KMS-11 (cell line): ENCODE measurements at regions not wholly inside any gene's neighbourhood (a gene's known extent, or its start where the extent isn't known, plus 50 kb on each side); places are given as distances from the start of the nearest gene placed in this dataset.

Source experiments
- H2AFZ ChIP-seq: fragments of 200-600 bp; sonication (generic); 2 replicates; pipeline ENCODE4 v1.6.1; 2016; ENCODE audit warnings: antibody characterized with exemption, mixed run types, low read depth
- H3K27ac ChIP-seq: fragments of 200-600 bp; sonication (generic); 2 replicates; pipeline ENCODE4 v1.6.1; 2016; ENCODE audit warnings: mild to moderate bottlenecking, mixed run types
- H3K27me3 ChIP-seq: fragments of 200-600 bp; sonication (generic); 2 replicates; pipeline ENCODE4 v1.6.1; 2017; ENCODE audit warnings: mild to moderate bottlenecking, low read depth, mixed run types, moderate library complexity; ENCODE audit not compliant: insufficient read depth
- H3K36me3 ChIP-seq: fragments of 200-600 bp; sonication (generic); 2 replicates; pipeline ENCODE4 v1.6.1; 2017; ENCODE audit warnings: mild to moderate bottlenecking, mixed run types; ENCODE audit not compliant: insufficient read depth
- H3K4me1 ChIP-seq: fragments of 200-600 bp; sonication (generic); 2 replicates; pipeline ENCODE4 v1.6.1; 2016; ENCODE audit warnings: mild to moderate bottlenecking, low read depth, mixed run types; ENCODE audit not compliant: poor library complexity, severe bottlenecking
- H3K4me2 ChIP-seq: fragments of 200-600 bp; sonication (generic); 2 replicates; pipeline ENCODE4 v1.7.0; 2016; ENCODE audit warnings: mild to moderate bottlenecking, mixed run types
- H3K4me3 ChIP-seq: fragments of 200-600 bp; sonication (generic); IDR thresholded peaks from 2 replicates; pipeline ENCODE4 v1.6.1; 2017; ENCODE audit warnings: low read depth, low read length, mixed read lengths; ENCODE audit not compliant: insufficient read depth
- H3K79me2 ChIP-seq: fragments of 200-600 bp; sonication (generic); 2 replicates; pipeline ENCODE4 v1.6.1; 2016; ENCODE audit warnings: low read depth, mixed run types; ENCODE audit not compliant: insufficient read depth
- H3K9ac ChIP-seq: fragments of 200-600 bp; sonication (generic); 2 replicates; pipeline ENCODE4 v1.6.1; 2016; ENCODE audit warnings: mild to moderate bottlenecking, mixed run types
- H4K20me1 ChIP-seq: fragments of 200-600 bp; sonication (generic); 2 replicates; pipeline ENCODE4 v1.6.1; 2016; ENCODE audit warnings: mild to moderate bottlenecking, mixed run types; ENCODE audit not compliant: insufficient read depth
- CTCF ChIP-seq: fragments of 200-600 bp; sonication (generic); conservative IDR thresholded peaks from 2 replicates; pipeline ENCODE4 v1.6.1; 2017; ENCODE audit warnings: low read depth, mild to moderate bottlenecking, antibody characterized with exemption, low read length, moderate library complexity, mixed read lengths

DNA sequence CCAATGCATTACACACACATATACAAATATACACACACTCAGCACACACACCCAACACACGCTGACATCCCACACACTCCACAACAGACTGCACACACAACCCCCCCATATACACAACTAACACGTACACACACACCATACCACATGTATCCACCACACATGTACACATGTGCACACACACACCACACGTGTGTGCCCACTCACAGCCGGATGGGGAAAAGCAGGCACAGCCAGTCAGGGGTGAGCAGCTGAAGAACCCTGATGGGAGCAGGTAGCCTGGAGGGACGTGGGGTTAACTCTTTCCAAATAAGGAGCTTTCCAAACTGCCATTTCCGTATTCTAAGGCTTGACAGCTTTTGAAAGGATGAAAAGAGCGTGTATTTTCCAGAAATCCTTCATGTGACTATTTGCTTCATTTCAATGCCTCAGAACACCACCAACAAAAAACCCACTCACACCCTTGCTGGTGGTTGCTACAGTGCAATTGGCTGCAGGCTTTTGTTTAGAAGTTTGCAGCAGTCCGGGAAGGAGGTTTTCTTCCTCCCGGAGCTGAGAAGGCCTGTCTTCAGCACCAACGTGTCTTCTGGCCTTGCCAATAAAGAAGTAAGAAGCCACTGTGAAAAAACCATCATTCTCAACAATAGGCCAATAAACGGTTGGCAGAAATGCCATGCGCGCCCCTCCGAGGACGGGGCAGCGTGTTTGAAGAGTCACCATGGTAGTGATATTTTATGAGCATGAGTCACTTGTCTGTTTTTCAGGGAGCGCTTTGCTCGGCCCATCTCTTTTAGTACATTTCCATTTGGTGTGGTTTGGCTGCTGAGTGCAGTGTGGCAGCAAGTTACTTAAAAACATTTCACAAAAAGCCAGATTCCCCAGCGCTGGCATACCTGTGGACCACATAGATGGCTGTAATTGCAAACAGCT, 131.3 kb upstream of the GMDS start:
- Histone ChIP-seq H3K4me3 (no peak overlapping the region), H3K4me1 (no peaks in the 10 kb centered on the region), H3K36me3 (no peaks in the 10 kb centered on the region), H4K20me1 (no peaks in the 10 kb centered on the region), H2AFZ (no peak overlapping the region), H3K27me3 (no peaks in the 10 kb centered on the region), H3K9ac (no peak overlapping the region), H3K79me2 (no peaks in the 10 kb centered on the region), H3K4me2 (no peak overlapping the region), H3K27ac (no peak overlapping the region)
- TF ChIP-seq CTCF, result no peak

DNA sequence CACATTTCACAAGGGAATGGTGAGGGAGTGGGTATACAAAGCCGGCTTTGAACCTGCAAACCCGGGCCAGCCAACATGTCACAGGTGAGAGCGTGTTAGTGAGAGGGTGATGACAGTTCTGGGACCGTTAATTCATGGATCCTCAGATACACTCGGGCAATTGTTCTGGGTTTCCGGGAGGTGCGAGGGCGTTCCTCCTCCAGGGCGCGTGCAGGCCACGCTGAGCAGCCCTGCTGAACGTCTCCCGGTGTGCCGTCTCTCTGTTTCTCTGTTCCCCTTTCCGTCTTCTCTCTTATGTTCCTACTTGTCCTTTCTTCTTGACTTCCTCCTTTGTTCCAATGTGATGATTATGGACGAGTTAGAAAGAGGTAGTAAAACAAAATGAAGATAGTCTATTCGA, 130.0 kb upstream of the GMDS start:
- no peak for TF ChIP-seq CTCF

DNA sequence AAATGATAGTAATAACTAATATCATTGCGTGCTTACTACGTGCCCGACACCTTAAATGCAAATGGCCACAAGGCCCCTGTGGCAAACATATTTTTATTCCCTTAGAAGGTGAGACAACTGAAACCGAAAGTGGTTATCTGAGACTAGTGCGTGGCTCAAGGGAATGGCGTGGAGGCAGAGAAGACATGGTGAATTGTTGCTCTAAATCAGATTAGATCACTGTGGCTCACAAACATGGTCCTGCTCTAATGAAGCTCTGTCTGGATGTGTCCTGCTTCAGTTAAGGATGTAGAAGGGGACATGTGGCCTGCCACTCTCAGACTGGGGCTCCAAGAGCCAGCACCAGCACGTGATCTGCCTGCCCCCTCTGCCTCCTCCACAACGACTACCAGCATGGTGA, 124.2 kb upstream of the GMDS start:
- TF ChIP-seq CTCF, result no peak
- Histone ChIP-seq H3K79me2 (no peaks in the 10 kb centered on the region), H2AFZ (no peak overlapping the region), H4K20me1 (no peaks in the 10 kb centered on the region), H3K4me3 (no peak overlapping the region), H3K27ac (no peak overlapping the region), H3K27me3 (no peaks in the 10 kb centered on the region), H3K36me3 (no peaks in the 10 kb centered on the region), H3K9ac (no peak overlapping the region), H3K4me2 (no peak overlapping the region), H3K4me1 (no peaks in the 10 kb centered on the region)

More for the DNA sequence above, 130.0 kb upstream of the GMDS start:
- Histone ChIP-seq H3K9ac (no peak overlapping the region), H2AFZ (no peak overlapping the region), H3K4me3 (no peak overlapping the region), H3K4me2 (no peak overlapping the region), H3K79me2 (no peaks in the 10 kb centered on the region), H4K20me1 (no peaks in the 10 kb centered on the region), H3K4me1 (no peaks in the 10 kb centered on the region), H3K27me3 (no peaks in the 10 kb centered on the region), H3K36me3 (no peaks in the 10 kb centered on the region), H3K27ac (no peak overlapping the region)

GRCh38 chr6:2363211-2363610, 117.8 kb upstream of the GMDS start:
- no peaks in the 10 kb centered on the region for H3K4me1 ChIP-seq
- no peak overlapping the region for H2AFZ ChIP-seq
- no peak for TF ChIP-seq CTCF
- no peak overlapping the region for H3K4me2 ChIP-seq
- H3K27ac ChIP-seq, result no peak overlapping the region
- H3K79me2 ChIP-seq, result no peaks in the 10 kb centered on the region
- H3K27me3 ChIP-seq, result no peaks in the 10 kb centered on the region
- H3K9ac ChIP-seq, result no peak overlapping the region
- no peaks in the 10 kb centered on the region for H4K20me1 ChIP-seq
- H3K36me3 ChIP-seq, result no peaks in the 10 kb centered on the region
- H3K4me3 ChIP-seq, result no peak overlapping the region
